Nephron progenitor cell (in vitro differentiated cells): ENCODE measurements at regions not wholly inside any gene's neighbourhood (a gene's known extent, or its start where the extent isn't known, plus 50 kb on each side); places are given as distances from the start of the nearest gene placed in this dataset.

ENCODE experiments used
- DNase-seq: peaks from one replicate; pipeline ENCODE4 v3.0.0; 2021
- H3K27ac Mint-ChIP-seq: 2 replicates; pipeline ENCODE4 v1.8.0; 2021; ENCODE audit warnings: mild to moderate bottlenecking, moderate library complexity, mixed read lengths
- H3K27me3 Mint-ChIP-seq: 2 replicates; pipeline ENCODE4 v1.8.0; 2021; ENCODE audit warnings: mild to moderate bottlenecking, low read depth, mixed read lengths; ENCODE audit not compliant: poor library complexity
- H3K36me3 Mint-ChIP-seq: 2 replicates; pipeline ENCODE4 v1.8.0; 2021; ENCODE audit warnings: low read depth, mixed read lengths
- H3K4me1 Mint-ChIP-seq: 2 replicates; pipeline ENCODE4 v1.8.0; 2021; ENCODE audit warnings: mixed read lengths
- H3K4me3 Mint-ChIP-seq: 2 replicates; pipeline ENCODE4 v1.8.0; 2021; ENCODE audit warnings: mild to moderate bottlenecking, moderate library complexity, mixed read lengths
- H3K9me3 Mint-ChIP-seq: 2 replicates; pipeline ENCODE4 v1.8.0; 2021; ENCODE audit warnings: mild to moderate bottlenecking, moderate library complexity, mixed read lengths
- CTCF ChIP-seq: fragments of 200-600 bp; sonication (generic); IDR thresholded peaks from 2 replicates; pipeline ENCODE4 v1.5.0; 2021; ENCODE audit warnings: antibody characterized with exemption

- no peak overlapping the region for H3K27ac Mint-ChIP-seq
- H3K4me3 Mint-ChIP-seq: no peak overlapping the region
- peaks cover 22% of the 10 kb centered on the region for H3K4me1 Mint-ChIP-seq
- no peak for DNase-seq
- no peaks in the 10 kb centered on the region for H3K9me3 Mint-ChIP-seq
- H3K27me3 Mint-ChIP-seq: peaks cover 51% of the 10 kb centered on the region
- no peak for TF ChIP-seq CTCF
- no peaks in the 10 kb centered on the region for H3K36me3 Mint-ChIP-seq
These were observed 135.6 kb upstream of the LPCAT1 start for GRCh38 chr5:1659100-1659981.

- no peak for TF ChIP-seq CTCF
- H3K4me1 Mint-ChIP-seq: peaks cover 22% of the 10 kb centered on the region
- DNase-seq: no peak
- no peak overlapping the region for H3K27ac Mint-ChIP-seq
- no peaks in the 10 kb centered on the region for H3K36me3 Mint-ChIP-seq
- no peak overlapping the region for H3K4me3 Mint-ChIP-seq
- H3K9me3 Mint-ChIP-seq: no peaks in the 10 kb centered on the region
- peaks cover 47% of the 10 kb centered on the region for H3K27me3 Mint-ChIP-seq
These were observed 134.9 kb upstream of the LPCAT1 start for GRCh38 chr5:1658665-1659064.

DNA sequence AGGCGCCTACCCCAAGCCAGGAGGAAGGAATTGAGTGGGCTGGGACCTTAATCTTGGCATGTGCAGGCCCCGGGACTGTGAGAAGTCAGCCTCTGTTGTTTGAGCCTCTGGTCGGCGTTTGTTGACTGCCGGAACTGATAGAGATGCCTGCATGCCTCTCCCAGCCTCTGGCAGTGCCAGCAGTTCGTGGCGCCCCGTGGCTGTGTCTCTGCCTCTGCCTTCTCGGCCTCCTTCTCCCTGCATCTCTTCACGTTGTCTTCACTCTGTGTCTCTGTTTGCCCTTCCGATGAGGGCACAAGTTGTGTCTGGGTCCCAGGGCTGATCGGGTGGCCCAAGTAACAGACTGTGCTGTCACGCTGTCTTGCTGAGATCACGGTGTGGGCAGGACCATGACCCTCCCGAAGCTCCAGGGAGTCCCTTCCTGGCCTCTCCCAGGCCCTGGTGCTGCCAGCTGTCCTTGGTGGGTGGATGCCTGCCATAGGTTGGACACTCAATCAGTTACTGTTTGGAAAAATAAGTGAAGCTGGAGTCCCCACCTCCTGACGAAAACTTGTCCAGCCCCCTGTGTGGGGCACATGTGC lies 133.5 kb upstream of the LPCAT1 start:
- Mint-ChIP-seq H3K4me1 (peaks cover 11% of the 10 kb centered on the region), H3K27me3 (peaks cover 51% of the 10 kb centered on the region), H3K9me3 (no peaks in the 10 kb centered on the region), H3K27ac (no peak overlapping the region), H3K36me3 (no peaks in the 10 kb centered on the region), H3K4me3 (no peak overlapping the region)
- DNase-seq: no peak
- TF ChIP-seq CTCF: no peak

DNA sequence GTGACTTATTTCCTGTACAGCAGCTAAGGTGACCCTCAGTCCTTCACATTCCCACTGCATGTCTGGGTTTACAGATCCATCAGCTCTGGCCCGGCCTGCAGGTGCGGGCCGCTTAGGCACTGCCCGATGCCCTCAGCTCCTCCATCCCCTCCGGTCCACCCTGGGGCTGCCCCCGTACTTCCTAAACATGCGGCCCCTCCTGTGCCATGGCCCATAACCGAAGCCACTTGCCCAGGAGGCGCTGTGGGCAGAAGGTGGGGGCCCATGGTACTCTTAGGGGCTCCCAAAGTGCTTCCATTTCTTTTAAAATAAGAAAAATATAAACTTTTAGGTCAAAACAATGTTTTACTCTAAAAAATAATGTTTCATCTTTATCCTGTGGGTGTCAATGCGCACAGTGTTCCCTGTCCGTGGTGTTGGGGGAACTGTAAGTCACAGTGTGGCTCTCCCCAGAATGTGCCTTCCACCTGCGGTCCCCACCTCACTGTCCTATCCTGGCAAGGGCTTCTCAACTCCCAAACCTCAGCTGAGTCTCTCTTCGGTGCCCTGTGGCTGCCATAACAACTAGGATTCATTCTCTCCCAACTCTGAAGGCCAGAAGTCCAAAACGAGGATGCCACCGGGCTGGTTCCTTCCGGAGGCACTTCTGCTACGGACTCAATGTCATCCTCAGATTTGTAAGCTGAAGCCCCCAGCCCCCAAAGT lies 132.7 kb upstream of the LPCAT1 start:
- Mint-ChIP-seq H3K4me3 (no peak overlapping the region), H3K36me3 (no peaks in the 10 kb centered on the region), H3K27ac (no peak overlapping the region), H3K4me1 (peaks cover 9% of the 10 kb centered on the region), H3K27me3 (peaks cover 46% of the 10 kb centered on the region), H3K9me3 (no peaks in the 10 kb centered on the region)
- TF ChIP-seq CTCF: no peak
- DNase-seq: no peak

DNA sequence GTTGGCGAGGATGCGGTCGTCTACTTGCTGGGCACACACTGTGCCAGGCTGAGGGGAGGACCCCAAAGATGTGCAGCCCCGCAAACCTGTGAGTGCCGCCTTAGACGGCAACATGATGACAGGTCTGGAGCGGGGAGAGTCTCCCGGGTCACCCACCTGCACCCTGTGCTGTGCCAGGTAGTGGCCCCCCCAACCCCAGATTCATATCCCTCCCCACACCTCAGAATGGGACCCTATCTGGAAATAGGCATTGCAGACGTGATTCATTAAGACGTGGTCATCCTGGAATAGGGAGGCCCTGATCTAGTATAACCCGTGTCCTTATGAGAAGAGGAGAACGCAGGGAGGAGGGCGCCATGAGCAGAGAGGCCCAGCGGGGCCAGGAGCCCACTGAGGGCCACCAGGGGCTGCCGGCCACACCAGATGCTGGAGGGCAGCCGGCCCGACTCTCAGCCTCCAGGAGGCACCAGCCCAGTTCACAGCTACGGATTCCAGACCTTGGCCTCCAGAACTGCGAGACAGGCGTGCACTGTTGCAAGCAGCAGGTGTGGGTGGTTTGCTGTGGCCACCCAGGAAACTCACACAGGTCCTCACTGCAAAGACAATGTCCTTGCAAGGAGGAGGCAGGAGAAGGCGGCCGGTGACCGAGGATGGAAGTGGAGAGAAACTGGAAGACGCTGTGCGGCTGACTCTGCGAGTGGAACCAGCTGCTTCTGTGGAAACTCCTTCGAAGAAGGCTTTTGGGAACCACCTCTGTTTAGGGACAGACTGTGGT lies 131.9 kb upstream of the LPCAT1 start:
- H3K9me3 Mint-ChIP-seq: no peaks in the 10 kb centered on the region
- peaks cover 50% of the 10 kb centered on the region for H3K27me3 Mint-ChIP-seq
- no peak for DNase-seq
- H3K27ac Mint-ChIP-seq: no peak overlapping the region
- no peak overlapping the region for H3K4me3 Mint-ChIP-seq
- H3K36me3 Mint-ChIP-seq: no peaks in the 10 kb centered on the region
- peaks cover 14% of the 10 kb centered on the region for H3K4me1 Mint-ChIP-seq
- TF ChIP-seq CTCF: no peak
